PFSK-1 (cell line): ENCODE measurements at regions not wholly inside any gene's neighbourhood (a gene's known extent, or its start where the extent isn't known, plus 50 kb on each side); places are given as distances from the start of the nearest gene placed in this dataset.

Source experiments
- FOXP2 ChIP-seq: optimal IDR thresholded peaks from 2 replicates; pipeline ENCODE3; 2011; ENCODE audit warnings: borderline replicate concordance, control low read depth, inconsistent platforms; ENCODE audit not compliant: insufficient read depth; ENCODE audit errors: extremely low read length, extremely low read depth
- POLR2AphosphoS5 ChIP-seq: IDR thresholded peaks from 2 replicates; pipeline ENCODE4 v1.6.1; 2012; ENCODE audit warnings: low read depth, mild to moderate bottlenecking, control low read depth, low read length, moderate library complexity
- REST ChIP-seq, 2 experiments: IDR thresholded peaks; 2 replicates each; pipeline versions ENCODE4 v1.6.1 to v1.8.0; 2011 to 2012; ENCODE audit warnings: low read depth in 2 of 2, low read length in 2 of 2, control low read depth in 1 of 2, inconsistent platforms in 1 of 2, mild to moderate bottlenecking in 1 of 2, moderate library complexity in 1 of 2; ENCODE audit not compliant: insufficient read depth in 1 of 2
- SIN3A ChIP-seq: IDR thresholded peaks from 2 replicates; pipeline ENCODE4 v1.6.1; 2012; ENCODE audit warnings: mild to moderate bottlenecking, low read length, moderate library complexity, borderline replicate concordance; ENCODE audit not compliant: insufficient read depth
- TAF1 ChIP-seq: IDR thresholded peaks from 2 replicates; pipeline ENCODE4 v1.6.1; 2012; ENCODE audit warnings: low read length, control low read depth, borderline replicate concordance; ENCODE audit not compliant: insufficient read depth

GRCh38 chr16:65229191-65229662 lies 107.4 kb upstream of the CDH11 start:
- TF ChIP-seq TAF1 (no peak), POLR2AphosphoS5 (no peak), FOXP2 (no peak), SIN3A (no peak), REST (IDR thresholded peaks at IDR 0.05; ENCODE audit: insufficient read depth in 1 of 2, low read depth in 2 of 2, low read length in 2 of 2) (no peak)

- no peak for TF ChIP-seq FOXP2
- TF ChIP-seq SIN3A: no peak
- no peak for TF ChIP-seq TAF1
- no peak for TF ChIP-seq REST (IDR thresholded peaks at IDR 0.05; ENCODE audit: insufficient read depth in 1 of 2, low read depth in 2 of 2, low read length in 2 of 2)
- no peak for TF ChIP-seq POLR2AphosphoS5
Measured at GRCh38 chr16:65227150-65227835, 105.4 kb upstream of the CDH11 start.

GRCh38 chr16:65226077-65226476 lies 104.2 kb upstream of the CDH11 start:
- TF ChIP-seq SIN3A (no peak), FOXP2 (no peak), TAF1 (no peak), REST (IDR thresholded peaks at IDR 0.05; ENCODE audit: insufficient read depth in 1 of 2, low read depth in 2 of 2, low read length in 2 of 2) (no peak), POLR2AphosphoS5 (no peak)

- TF ChIP-seq SIN3A (no peak), POLR2AphosphoS5 (no peak), REST (IDR thresholded peaks at IDR 0.05; ENCODE audit: insufficient read depth in 1 of 2, low read depth in 2 of 2, low read length in 2 of 2) (no peak), FOXP2 (no peak), TAF1 (no peak)
Measured at GRCh38 chr16:65225488-65225887, 103.6 kb upstream of the CDH11 start.
